Duodenal mucosa (tissue), 2 donors: ENCODE measurements at regions not wholly inside any gene's neighbourhood (a gene's known extent, or its start where the extent isn't known, plus 50 kb on each side); places are given as distances from the start of the nearest gene placed in this dataset.
"Not testable (repeated sequence)": the region's sequence is repeated elsewhere in the genome, so short reads cannot be mapped to it uniquely, and the experiment has no call there.

Source experiments
- H3K27ac ChIP-seq: one replicate; pipeline ENCODE4 v1.7.0; 2013; ENCODE audit warnings: low read depth, low read length
- H3K27me3 ChIP-seq, 2 donors: one replicate each; pipeline ENCODE4 v1.7.0; 2013; ENCODE audit warnings: low read length in 2 of 2, control low read depth in 1 of 2; ENCODE audit not compliant: insufficient read depth in 2 of 2, control insufficient read depth in 1 of 2
- H3K36me3 ChIP-seq, 2 donors: one replicate each; pipeline ENCODE4 v1.7.0; 2013; ENCODE audit warnings: low read length in 2 of 2, control low read depth in 1 of 2; ENCODE audit not compliant: insufficient read depth in 2 of 2, control insufficient read depth in 1 of 2
- H3K4me1 ChIP-seq, 2 donors: one replicate each; pipeline ENCODE4 v1.7.0; 2013; ENCODE audit warnings: low read length in 2 of 2, control low read depth in 1 of 2; ENCODE audit not compliant: insufficient read depth in 2 of 2, control insufficient read depth in 1 of 2
- H3K4me3 ChIP-seq, 2 donors: one replicate each; pipeline ENCODE4 v1.7.0; 2013; ENCODE audit warnings: low read length in 2 of 2, low read depth in 1 of 2
- H3K9ac ChIP-seq, 2 donors: one replicate each; pipeline ENCODE4 v1.7.0; 2013; ENCODE audit warnings: low read length in 2 of 2, low read depth in 1 of 2
- H3K9me3 ChIP-seq, 2 donors: one replicate each; pipeline ENCODE4 v1.7.0; 2013; ENCODE audit warnings: low read length in 2 of 2, control low read depth in 1 of 2; ENCODE audit not compliant: control insufficient read depth in 1 of 2

GRCh38 chr12:131458931-131459772, 251.7 kb upstream of the SFSWAP start:
- Histone ChIP-seq H3K9me3 (no peaks in the 10 kb centered on the region), H3K4me1 (no peaks in the 10 kb centered on the region), H3K36me3 (no peaks in the 10 kb centered on the region), H3K9ac (no peak overlapping the region), H3K27me3 (no peaks in the 10 kb centered on the region), H3K27ac (no peak overlapping the region), H3K4me3 (no peak overlapping the region)

- Histone ChIP-seq H3K9me3 (no peaks in the 10 kb centered on the region), H3K27ac (no peak overlapping the region), H3K4me1 (no peaks in the 10 kb centered on the region), H3K36me3 (no peaks in the 10 kb centered on the region), H3K27me3 (no peaks in the 10 kb centered on the region), H3K9ac (no peak overlapping the region), H3K4me3 (no peak overlapping the region)
These were observed 251.0 kb upstream of the SFSWAP start for GRCh38 chr12:131459773-131460365.

- no peak overlapping the region for H3K4me3 ChIP-seq
- H3K9me3 ChIP-seq, result no peaks in the 10 kb centered on the region
- H3K36me3 ChIP-seq, result no peaks in the 10 kb centered on the region
- H3K27ac ChIP-seq, result no peak overlapping the region
- no peak overlapping the region for H3K9ac ChIP-seq
- H3K27me3 ChIP-seq, result no peaks in the 10 kb centered on the region
- H3K4me1 ChIP-seq, result no peaks in the 10 kb centered on the region
These were observed 250.4 kb upstream of the SFSWAP start for GRCh38 chr12:131460520-131460919.

- Histone ChIP-seq H3K9ac (no peak overlapping the region), H3K36me3 (no peaks in the 10 kb centered on the region), H3K9me3 (no peaks in the 10 kb centered on the region), H3K27ac (no peak overlapping the region), H3K4me1 (no peaks in the 10 kb centered on the region), H3K4me3 (no peak overlapping the region), H3K27me3 (no peaks in the 10 kb centered on the region)
These were observed 249.8 kb upstream of the SFSWAP start for GRCh38 chr12:131461096-131461495.

- Histone ChIP-seq H3K9me3 (no peaks in the 10 kb centered on the region), H3K27ac (no peak overlapping the region), H3K4me1 (no peaks in the 10 kb centered on the region), H3K36me3 (no peaks in the 10 kb centered on the region), H3K4me3 (no peak overlapping the region), H3K9ac (no peak overlapping the region), H3K27me3 (no peaks in the 10 kb centered on the region)
These were observed 247.7 kb upstream of the SFSWAP start for GRCh38 chr12:131463174-131463573.

GRCh38 chr12:131464081-131464480, 246.8 kb upstream of the SFSWAP start:
- H3K4me3 ChIP-seq, result no peak overlapping the region
- no peaks in the 10 kb centered on the region for H3K27me3 ChIP-seq

GRCh38 chr12:131466306-131466705, 244.6 kb upstream of the SFSWAP start:
- Histone ChIP-seq H3K36me3 (no peaks in the 10 kb centered on the region), H3K27ac (no peak overlapping the region), H3K9ac (no peak overlapping the region), H3K9me3 (no peaks in the 10 kb centered on the region), H3K4me1 (no peaks in the 10 kb centered on the region), H3K4me3 (no peak overlapping the region), H3K27me3 (no peaks in the 10 kb centered on the region)

More at GRCh38 chr12:131464081-131464480, 246.8 kb upstream of the SFSWAP start:
- Histone ChIP-seq H3K36me3 (no peaks in the 10 kb centered on the region), H3K9me3 (no peaks in the 10 kb centered on the region), H3K27ac (no peak overlapping the region), H3K4me1 (no peaks in the 10 kb centered on the region), H3K9ac (no peak overlapping the region)

- no peaks in the 10 kb centered on the region for H3K27me3 ChIP-seq
- no peak overlapping the region for H3K4me3 ChIP-seq
- H3K36me3 ChIP-seq, result no peaks in the 10 kb centered on the region
- H3K9ac ChIP-seq, result no peak overlapping the region
- H3K4me1 ChIP-seq, result no peaks in the 10 kb centered on the region
- H3K27ac ChIP-seq, result no peak overlapping the region
- no peaks in the 10 kb centered on the region for H3K9me3 ChIP-seq
These were observed 244.0 kb upstream of the SFSWAP start for GRCh38 chr12:131466932-131467331.

GRCh38 chr12:131468206-131468605, 242.7 kb upstream of the SFSWAP start:
- Histone ChIP-seq H3K36me3 (no peaks in the 10 kb centered on the region), H3K4me1 (no peaks in the 10 kb centered on the region)

GRCh38 chr12:131469945-131470344, 240.9 kb upstream of the SFSWAP start:
- H3K36me3 ChIP-seq, H3K4me3 ChIP-seq, H3K9ac ChIP-seq, H3K27ac ChIP-seq, H3K27me3 ChIP-seq, H3K4me1 ChIP-seq, H3K9me3 ChIP-seq: not testable (repeated sequence)

More at GRCh38 chr12:131468206-131468605, 242.7 kb upstream of the SFSWAP start:
- no peaks in the 10 kb centered on the region for H3K9me3 ChIP-seq
- no peak overlapping the region for H3K9ac ChIP-seq
- H3K27ac ChIP-seq, result no peak overlapping the region
- no peak overlapping the region for H3K4me3 ChIP-seq
- no peaks in the 10 kb centered on the region for H3K27me3 ChIP-seq
